K562 (cell line): ENCODE measurements at regions not wholly inside any gene's neighbourhood (a gene's known extent, or its start where the extent isn't known, plus 50 kb on each side); places are given as distances from the start of the nearest gene placed in this dataset.

Source experiments
- BCOR ChIP-seq: fragments of 450-650 bp; IDR thresholded peaks from 2 replicates; pipeline ENCODE4 v1.6.1; 2016
- CBX3 ChIP-seq, 2 experiments: IDR thresholded peaks; 1 replicate in 1 of 2; 2 replicates in 1 of 2; pipeline ENCODE4 v1.6.1; 2012; ENCODE audit warnings: inconsistent platforms in 2 of 2, low read length in 2 of 2, borderline replicate concordance in 1 of 2, control low read depth in 1 of 2
- HDAC2 ChIP-seq: fragments of 450-650 bp; IDR thresholded peaks from 2 replicates; pipeline ENCODE4 v1.6.1; 2016; ENCODE audit warnings: mild to moderate bottlenecking
- KDM1A ChIP-seq, 2 experiments: fragments of 450-650 bp; IDR thresholded peaks; 2 replicates each; pipeline ENCODE4 v1.6.1; 2016; ENCODE audit warnings: mild to moderate bottlenecking in 2 of 2
- KLF16 ChIP-seq: IDR thresholded peaks from 2 replicates; pipeline ENCODE4 v1.6.1; 2016; ENCODE audit warnings: antibody characterized with exemption
- LARP7 ChIP-seq: fragments of 450-650 bp; IDR thresholded peaks from 2 replicates; pipeline ENCODE4 v1.6.1; 2016
- MXI1 ChIP-seq: IDR thresholded peaks from 2 replicates; pipeline ENCODE4 v1.6.1; 2011; ENCODE audit warnings: low read depth, mild to moderate bottlenecking, improper control_type of control experiment, low read length
- PCBP2 ChIP-seq: fragments of 200-400 bp; formaldehyde crosslinking; IDR thresholded peaks from 2 replicates; pipeline ENCODE4 v1.6.1; 2018; ENCODE audit warnings: low read length, low read depth, mild to moderate bottlenecking, moderate library complexity; ENCODE audit not compliant: poor library complexity, severe bottlenecking
- SAP30 ChIP-seq: fragments of 200-600 bp; sonication (generic); IDR thresholded peaks from 2 replicates; pipeline ENCODE4 v1.6.1; 2012; ENCODE audit warnings: borderline replicate concordance, low read depth, mild to moderate bottlenecking, moderate library complexity, low read length, control low read depth, inconsistent platforms; ENCODE audit not compliant: insufficient read depth, poor library complexity, severe bottlenecking
- SMARCA5 ChIP-seq: fragments of 450-650 bp; IDR thresholded peaks from 2 replicates; pipeline ENCODE4 v1.6.1; 2016
- ZNF274 ChIP-seq: IDR thresholded peaks from 2 replicates; pipeline ENCODE4 v1.6.1; 2011; ENCODE audit warnings: low read depth, mild to moderate bottlenecking, low read length, moderate library complexity, borderline replicate concordance
- TF ChIP-seq, protein P1 (sequence below): fragments of 450-650 bp; IDR thresholded peaks from 2 replicates; pipeline ENCODE4 v1.6.1; 2017; ENCODE audit warnings: antibody characterized with exemption, mild to moderate bottlenecking

- no peak for TF ChIP-seq PCBP2
- 0 out of 2 replicates have a peak, but pooled peaks have one; percentile 26 for TF ChIP-seq SMARCA5
- peak in 1 of 2 experiments; percentile 87; a peak in 3 of 4 replicates for TF ChIP-seq KDM1A (IDR thresholded peaks at IDR 0.05)
- TF ChIP-seq, protein P1, sequence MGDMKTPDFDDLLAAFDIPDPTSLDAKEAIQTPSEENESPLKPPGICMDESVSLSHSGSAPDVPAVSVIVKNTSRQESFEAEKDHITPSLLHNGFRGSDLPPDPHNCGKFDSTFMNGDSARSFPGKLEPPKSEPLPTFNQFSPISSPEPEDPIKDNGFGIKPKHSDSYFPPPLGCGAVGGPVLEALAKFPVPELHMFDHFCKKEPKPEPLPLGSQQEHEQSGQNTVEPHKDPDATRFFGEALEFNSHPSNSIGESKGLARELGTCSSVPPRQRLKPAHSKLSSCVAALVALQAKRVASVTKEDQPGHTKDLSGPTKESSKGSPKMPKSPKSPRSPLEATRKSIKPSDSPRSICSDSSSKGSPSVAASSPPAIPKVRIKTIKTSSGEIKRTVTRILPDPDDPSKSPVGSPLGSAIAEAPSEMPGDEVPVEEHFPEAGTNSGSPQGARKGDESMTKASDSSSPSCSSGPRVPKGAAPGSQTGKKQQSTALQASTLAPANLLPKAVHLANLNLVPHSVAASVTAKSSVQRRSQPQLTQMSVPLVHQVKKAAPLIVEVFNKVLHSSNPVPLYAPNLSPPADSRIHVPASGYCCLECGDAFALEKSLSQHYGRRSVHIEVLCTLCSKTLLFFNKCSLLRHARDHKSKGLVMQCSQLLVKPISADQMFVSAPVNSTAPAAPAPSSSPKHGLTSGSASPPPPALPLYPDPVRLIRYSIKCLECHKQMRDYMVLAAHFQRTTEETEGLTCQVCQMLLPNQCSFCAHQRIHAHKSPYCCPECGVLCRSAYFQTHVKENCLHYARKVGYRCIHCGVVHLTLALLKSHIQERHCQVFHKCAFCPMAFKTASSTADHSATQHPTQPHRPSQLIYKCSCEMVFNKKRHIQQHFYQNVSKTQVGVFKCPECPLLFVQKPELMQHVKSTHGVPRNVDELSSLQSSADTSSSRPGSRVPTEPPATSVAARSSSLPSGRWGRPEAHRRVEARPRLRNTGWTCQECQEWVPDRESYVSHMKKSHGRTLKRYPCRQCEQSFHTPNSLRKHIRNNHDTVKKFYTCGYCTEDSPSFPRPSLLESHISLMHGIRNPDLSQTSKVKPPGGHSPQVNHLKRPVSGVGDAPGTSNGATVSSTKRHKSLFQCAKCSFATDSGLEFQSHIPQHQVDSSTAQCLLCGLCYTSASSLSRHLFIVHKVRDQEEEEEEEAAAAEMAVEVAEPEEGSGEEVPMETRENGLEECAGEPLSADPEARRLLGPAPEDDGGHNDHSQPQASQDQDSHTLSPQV: no peak
- TF ChIP-seq HDAC2: peak; percentile 63; the same call in 1 of the 2 replicates
- no peak for TF ChIP-seq ZNF274
- no peak for TF ChIP-seq LARP7
- no peak for TF ChIP-seq SAP30
- no peak for TF ChIP-seq KLF16
- 0 out of 3 replicates have a peak, but pooled peaks of 1 of the 2 experiments have one; percentile 11 for TF ChIP-seq CBX3 (IDR thresholded peaks at IDR 0.05; ENCODE audit: borderline replicate concordance in 1 of 2, low read length in 2 of 2)
- TF ChIP-seq BCOR: peak; percentile 86
- no peak for TF ChIP-seq MXI1
Observed at GRCh38 chr16:85319208-85319983, 207.1 kb upstream of the CIBAR2 start (continued).
